GM19468 (cell line): ENCODE measurements at regions not wholly inside any gene's neighbourhood (a gene's known extent, or its start where the extent isn't known, plus 50 kb on each side); places are given as distances from the start of the nearest gene placed in this dataset.
"Not testable (repeated sequence)": the region's sequence is repeated elsewhere in the genome, so short reads cannot be mapped to it uniquely, and the experiment has no call there.

Experiments
- ATAC-seq: cut with Tn5 transposase; IDR thresholded peaks from one replicate; pipeline ENCODE4 v1.9.1; 2021; ENCODE audit warnings: mild to moderate bottlenecking, moderate library complexity, moderate number of reproducible peaks; ENCODE audit not compliant: unreplicated experiment; ENCODE audit errors: extremely low read depth

DNA sequence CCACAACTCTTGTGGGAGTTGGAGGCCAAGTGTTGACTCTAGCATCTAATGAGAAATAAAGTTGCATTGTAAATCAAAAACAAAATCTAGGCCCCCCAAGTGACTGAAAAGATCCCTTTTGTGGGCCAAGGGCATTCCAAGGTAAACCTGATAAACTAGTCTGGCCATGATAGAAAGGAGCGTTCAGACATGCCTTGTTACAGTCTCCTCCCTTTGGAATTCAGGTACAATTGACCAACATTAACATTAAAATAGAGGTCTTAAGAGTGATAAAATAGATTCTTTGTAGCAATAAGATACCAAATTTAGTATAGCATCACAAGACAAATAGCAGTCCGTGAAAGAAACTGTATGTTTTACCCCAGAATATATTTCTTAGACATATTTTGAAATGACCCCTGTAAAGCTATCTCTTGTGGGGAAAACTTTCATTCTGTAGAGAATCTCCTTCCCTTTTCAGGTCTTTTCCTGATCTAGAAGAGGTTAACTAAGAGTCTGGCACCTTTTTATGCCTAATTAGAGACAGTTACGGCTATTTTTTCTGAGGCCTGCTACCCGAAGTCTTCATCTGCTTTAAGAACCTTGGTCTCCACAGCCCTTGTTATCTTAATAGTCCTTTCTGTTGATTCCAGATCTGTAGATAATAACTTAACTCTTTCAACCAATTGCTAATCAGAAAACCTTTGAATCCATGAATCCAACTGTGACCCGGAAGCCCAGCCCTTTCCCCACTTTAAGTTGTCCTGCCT lies 495.4 kb upstream of the MMS22L start:
- ATAC-seq: no peak

DNA sequence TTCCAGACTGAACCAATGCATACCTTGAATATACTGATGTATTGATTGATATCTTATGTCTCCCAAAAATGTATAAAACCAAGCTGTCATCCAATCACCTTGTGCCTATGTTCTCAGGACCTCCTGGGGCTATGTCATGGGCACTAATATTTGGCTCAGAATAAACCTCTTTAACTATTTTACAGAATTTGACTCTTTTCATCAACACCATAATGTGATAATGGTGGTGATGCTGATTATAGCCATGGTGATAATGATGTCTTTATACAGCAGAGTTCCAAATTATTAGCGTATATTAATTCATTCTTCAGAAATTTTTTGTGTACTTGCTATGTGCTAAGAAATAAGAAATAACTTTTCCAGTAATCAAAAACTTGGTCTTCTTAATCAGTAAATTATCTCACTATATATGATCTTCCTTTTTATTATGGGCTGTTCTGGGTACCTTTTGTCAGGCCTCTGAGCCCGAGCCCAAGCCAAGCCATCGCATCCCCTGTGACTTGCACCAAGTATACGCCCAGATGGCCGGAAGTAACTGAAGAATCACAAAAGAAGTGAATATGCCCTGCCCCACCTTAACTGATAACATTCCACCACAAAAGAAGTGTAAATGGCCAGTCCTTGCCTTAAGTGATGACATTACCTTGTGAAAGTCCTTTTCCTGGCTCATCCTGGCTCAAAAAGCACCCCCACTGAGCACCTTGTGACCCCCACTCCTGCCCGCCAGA lies 496.2 kb upstream of the MMS22L start:
- not testable (repeated sequence) for ATAC-seq

DNA sequence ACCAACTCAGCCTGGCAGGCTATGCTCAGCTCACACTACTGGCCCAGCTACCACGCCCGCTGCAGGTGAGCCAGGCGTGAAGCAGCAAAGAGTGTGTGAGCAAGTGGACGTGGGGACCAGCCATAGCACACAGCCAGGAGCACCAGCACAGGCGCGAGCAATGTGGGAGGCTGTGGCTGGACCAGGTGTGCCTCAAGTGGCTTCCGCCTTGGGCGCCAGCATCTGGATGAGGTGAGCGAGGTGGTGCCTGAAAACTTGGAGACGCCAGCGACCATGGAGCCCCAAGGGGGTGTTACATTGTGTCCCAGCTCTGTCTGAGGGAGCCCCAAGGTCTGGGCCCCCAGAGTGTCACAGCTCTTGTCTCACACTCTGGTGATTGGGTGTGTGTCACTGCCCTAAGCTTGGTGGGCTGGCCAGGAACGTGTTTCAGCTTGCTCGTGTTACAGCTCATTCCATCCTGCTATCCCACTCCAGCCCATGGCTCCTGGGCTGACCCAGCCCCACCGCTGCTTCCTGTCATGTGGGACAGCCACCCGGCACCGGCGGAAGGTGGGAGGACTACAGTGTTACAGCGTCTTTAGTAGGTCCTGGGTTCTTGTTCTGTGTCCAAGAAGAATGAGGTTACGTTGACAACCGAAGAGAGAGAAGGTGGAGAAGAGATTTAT lies 508.0 kb upstream of the MMS22L start:
- ATAC-seq: no peak

DNA sequence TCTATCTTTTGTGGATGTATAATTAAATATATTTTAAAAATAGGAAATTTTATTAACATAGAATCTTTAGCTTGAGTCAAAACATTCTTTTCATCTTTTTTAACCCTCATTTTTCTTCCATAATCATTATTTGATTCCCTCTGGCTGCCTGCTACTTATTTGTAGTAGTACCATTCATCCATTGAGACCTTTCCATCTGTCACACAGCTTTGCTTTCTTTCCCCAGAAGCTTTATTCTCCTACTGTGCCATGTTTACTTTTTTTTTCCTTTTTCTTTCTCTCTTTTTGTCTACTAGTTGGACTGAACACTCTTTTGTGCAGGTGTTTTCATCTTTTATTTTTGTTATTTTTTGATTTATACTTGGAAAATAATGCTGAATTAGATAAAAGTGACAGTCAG lies 522.6 kb upstream of the MMS22L start:
- ATAC-seq: no peak

DNA sequence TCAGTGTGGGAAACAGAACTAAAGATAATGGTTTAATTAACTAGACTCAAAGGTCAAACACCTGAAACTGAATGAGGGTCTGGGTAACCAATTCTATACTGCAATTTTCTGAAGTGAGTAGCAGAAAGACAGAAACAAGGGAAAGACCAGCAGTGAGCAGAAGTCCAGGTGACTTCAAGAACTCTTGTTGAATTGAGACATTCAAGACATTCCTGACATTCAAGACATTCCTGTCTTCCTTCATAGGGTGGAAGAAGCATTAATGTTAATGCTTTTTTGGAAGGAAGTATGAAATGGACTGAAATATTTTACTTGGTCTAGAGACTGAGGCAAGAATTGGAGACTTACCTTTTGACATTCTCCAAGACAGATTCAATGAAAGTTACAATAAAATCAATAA lies 529.9 kb upstream of the MMS22L start:
- no peak for ATAC-seq

DNA sequence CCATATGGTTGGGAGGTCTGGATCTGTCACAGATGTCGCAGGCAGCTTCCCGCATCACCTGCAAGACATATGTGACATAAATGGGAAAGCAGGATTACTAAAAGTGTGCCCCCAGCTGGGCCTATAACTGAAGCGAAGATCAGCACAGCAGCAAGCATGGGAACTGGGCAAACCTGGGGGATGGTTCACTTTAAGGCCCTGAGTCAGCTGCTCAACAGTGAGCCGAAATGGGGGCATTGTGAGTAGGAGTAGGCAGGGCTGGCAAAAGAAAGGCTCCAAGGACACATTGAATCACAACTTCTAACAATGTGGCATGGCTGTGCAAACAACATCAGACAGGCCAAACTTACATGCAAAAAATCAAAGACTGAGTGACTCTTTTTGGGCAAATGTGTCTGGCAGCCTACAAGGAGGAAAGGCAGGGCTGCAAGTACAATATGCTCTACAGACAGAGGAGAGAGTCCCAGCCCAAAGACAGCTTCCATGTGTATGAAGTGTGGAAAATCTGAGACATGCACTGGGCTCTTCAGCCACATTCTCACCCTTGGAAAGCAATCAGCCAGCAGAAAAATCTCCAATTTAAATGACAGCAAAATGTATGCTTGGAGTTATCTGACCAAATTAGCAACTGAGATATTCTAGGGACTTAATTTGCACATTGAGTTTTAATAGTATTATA lies 531.0 kb upstream of the MMS22L start:
- no peak for ATAC-seq

DNA sequence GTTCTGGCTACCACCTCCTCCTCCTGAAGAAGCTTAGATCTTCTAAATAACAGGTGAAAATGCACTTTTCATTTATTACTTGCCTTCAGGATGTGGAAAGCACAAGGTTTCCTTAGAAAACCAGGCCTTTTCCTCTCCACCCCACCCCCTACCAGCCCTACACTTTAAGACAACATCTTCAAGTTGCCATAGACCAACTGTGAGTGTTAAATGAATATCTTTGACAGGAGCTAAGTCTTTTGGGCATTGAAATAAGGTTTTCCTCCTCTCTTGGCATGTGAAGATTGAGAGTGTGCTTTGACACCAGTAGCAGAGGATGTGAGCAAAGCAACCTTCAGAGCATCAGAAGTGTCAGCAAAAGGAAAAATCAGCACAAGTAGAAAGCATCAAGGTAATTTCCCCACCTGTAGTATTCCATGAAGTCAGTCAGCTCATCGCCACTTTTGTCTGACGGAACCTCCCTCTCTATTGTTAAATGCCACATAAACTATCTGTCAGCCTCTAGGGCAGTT lies 532.3 kb upstream of the MMS22L start:
- ATAC-seq: no peak

DNA sequence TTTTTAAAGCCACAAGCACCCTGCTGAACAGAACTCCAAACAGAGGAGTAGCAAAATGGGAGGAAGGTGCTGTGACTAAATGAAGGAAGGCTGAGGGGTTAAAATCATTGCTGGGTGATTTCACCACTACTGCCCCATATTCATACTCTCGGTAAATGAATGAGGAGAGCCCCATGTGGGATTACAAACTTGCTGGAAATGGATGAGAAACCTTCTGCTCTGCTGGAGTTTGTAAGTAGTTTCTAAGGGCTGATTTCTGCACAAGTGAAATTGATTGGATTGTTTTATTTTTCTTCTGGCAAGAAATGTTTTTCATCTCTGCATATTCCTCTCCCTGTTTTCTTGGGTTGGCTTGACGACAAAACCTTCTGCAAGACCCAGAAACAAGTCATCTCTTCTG lies 533.5 kb upstream of the MMS22L start:
- no peak for ATAC-seq

DNA sequence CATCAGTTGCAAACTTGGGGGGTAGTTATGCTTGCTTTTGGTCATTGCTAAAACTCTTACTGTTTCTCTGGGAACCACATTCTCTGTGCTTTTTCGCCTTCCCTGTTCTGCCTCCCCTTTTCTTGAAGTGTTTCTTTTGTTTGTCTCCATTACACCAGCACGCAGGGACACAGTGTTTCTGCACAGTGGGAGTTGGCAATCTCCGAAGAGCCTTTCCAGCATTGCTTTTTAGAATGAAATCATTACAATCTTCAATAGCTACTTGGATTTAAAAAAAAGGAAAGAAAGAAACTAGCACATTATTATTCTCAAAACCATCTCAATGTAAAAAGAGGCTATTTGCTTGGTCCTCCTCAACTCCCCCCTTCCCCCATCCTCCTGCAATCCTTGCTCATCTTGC lies 536.7 kb upstream of the MMS22L start:
- ATAC-seq: no peak

DNA sequence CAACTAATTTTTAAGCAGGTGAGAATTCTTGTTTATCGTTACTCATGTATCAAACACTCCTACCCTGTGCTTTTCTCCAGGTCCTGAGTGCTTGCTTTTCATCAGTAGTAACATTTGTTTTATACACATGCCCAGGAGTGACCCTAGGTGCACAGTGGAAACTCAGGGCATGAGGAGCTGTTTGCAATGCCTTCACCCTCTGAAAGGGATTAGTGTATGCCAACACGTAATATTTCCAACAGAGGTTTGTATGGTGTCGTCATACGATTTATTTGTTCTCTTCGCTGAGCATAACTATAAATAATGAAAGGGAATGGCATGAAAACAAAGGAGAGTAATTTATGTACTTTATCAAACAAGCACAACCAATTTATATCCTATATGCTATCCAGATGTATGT lies 537.4 kb upstream of the MMS22L start:
- ATAC-seq: no peak

DNA sequence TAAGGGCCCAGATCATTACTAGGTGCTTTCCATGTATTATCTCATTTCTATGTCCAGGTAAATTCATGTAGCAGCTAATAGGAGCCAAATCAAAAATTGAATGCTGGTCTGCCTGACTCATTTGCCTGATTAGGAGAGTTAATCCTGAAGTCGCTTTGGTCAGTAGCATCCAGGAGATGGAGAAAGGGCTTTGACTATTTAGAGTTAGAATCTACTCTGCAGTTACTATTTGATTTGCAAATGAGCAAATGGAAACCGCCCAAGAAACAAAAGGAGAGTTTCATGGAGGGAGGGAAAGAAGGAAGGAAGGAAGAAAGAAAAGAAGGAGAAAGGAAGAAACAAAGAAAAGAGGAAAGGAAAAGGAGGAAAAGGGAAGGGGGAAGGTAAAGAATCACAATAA lies 539.6 kb upstream of the MMS22L start:
- ATAC-seq: no peak

DNA sequence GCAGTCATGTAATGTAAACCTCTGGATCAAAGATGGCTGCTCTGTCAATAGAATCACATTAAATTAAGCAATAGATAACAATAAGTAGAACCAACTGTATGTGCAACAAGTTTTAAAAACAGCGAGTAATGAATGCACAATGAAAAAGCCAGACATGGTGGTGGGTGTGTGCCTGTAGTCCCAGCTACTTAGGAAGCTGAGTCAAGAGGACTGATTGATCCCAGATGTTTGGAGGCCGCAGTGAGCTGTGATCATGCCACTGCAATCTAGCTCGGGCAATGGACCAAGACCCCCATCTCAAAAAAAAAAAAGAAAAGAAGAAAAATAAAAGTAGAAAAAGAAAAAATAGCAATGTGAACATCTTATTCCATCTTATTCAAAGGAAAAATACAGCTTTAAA lies 558.7 kb upstream of the MMS22L start:
- ATAC-seq: no peak

DNA sequence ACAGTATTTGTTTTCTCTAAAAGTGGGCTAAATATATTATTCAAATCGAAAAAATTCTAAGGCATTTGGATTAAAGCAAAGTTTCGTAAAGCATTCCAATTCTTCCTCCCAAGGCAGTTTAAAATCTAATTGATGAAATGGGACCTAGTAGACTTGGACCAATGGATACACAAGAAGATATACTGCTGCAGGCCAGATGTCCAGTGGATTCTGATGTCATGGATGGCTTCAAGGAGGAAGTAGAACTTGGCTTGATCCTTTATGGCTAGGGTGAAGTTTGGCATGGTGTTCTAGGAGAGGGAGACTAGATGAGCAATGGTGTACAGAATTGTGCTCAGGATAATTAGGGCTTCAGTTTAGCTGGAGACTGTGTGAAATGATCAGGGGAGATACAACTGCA lies 559.5 kb upstream of the MMS22L start:
- no peak for ATAC-seq

DNA sequence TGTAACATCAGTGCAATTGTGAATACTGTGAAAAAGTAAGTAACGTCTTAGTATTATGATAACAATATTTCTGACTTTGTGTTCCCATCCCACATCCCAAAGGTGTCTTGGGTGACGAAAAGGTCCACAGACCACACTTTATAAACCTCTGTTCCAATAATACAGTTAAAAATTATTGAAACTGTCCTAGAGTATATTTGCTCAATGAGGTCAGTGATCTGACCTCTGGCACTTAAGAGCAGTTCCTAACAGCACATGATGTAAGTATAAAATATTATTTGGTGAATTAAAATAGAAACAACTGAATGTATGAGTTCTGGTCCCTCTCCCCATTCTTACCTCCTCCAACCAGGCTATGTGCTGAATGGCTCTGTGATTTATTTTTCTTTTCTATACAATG lies 566.4 kb upstream of the MMS22L start:
- ATAC-seq: no peak

DNA sequence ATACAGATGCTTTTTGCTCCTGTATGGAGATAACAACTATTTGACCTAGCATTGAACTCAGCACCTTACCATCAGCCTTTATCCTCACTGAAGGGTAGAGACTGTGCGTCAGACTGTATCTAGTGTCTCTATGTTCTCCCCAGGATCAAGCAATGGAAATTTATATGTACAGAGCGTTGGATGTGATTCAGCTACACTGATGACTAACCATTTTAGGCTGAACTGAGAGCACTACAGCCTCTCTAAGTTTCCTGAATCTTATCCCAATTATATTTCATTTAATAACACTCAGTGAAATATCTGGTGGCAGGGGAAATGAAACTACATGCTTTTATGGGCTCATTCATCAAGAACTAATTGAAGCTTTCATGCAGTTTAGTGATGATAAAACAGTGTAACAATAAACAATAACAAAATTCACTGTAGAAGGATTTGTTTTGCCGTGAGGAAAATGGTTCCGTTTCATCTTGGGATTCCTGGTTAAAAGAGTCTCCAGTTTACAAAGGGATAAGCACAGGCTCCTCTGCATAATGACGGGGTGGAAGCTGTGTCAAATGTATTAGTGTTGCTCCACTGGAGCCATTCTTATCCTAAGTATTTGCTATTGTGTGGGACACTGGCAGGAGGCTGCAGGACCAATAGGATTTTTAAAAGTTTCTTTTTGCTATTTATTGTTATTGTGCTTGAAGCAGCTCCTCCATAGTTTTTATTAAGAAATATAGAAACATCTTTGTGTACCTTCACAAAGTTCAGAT lies 567.6 kb upstream of the MMS22L start:
- ATAC-seq: no peak

DNA sequence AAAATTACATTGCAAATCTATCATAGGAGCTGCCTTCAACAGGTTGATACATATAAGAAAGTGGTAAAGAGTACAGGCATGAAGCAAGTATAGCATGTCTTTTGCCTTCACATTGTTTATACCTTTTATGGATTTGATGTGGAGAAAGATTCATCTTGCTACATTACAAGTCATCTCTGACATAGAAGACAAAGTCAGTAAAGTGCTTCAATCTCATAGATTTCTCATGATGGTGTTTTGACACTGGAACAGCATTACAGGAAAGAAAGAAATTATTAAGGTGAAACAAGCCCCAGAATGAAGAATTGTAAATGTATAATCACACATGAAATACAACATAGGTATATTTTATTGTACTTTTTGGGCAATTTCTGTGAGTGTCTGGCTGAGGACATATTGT lies 580.7 kb upstream of the MMS22L start:
- ATAC-seq: no peak

DNA sequence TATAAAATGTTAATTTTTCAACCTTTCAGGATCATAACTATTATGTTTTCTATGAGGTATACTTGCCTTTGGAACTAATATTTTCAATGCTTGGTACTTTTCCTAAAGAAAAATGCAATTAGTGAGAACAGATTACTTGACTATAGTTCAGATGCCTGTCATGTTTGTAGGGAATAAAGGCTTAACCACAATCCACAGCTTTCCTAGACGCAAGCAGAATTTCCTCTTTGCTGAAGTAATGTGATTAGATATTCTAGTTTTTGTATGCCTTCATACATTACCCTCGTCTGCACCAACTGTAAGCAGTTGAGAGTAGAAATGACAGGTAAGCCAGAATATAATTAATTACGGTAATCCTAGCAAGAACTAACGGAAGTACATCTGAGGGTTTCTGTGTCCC lies 581.4 kb upstream of the MMS22L start:
- ATAC-seq: no peak

DNA sequence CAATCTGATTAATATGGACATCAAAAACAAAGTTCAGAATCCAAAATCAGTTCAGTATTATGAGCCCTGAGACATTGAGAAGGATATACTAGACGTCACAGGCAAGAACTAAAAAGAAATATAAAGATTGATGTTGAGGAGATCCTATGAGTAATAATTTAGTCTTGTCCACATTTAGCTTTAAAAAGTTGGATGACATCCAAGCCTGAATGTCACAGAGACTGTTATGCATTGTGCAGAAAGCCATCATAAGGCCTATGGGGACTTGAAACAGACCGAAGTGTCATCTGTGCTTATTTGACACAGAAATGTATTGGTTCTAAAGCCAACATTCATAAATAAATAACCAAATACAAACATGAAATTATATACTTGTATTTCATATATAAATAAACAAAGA lies 581.8 kb upstream of the MMS22L start:
- no peak for ATAC-seq

DNA sequence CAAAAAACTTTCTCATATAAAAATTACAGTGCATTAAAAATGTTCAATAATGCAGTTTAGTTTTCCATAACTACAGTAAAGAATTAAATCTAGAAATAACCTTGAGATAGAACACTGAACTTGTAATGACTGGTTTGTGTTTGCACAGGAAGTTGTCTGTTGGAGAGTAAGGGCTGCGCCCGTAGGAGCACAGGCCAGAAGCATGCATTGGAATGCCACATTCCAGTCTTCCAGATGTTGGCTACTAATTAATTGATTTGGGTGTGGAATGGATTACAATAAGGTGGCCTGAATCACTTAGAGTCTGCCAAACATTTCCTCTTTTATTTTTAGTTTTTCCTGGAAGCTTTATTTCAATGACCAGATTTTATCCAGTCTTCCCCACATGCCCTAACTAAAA lies 582.6 kb upstream of the MMS22L start:
- no peak for ATAC-seq

DNA sequence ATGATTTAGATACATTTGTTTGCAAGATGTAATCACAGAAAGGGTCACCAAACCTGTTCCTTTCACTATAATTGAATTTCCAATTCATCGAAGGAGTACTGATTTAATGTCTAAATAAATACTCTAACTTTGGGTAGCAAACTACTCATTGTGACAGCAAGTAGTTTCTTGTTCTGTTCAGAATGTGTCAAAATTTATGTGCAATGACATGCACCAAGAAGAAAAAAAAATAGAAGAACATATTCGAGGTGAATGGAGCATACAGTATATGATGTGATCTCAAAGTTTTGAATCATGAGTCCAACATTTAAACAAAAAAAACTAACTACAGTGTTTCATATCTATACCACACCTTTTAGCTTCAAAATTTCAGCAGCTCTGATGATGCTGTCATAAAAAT lies 583.6 kb upstream of the MMS22L start:
- ATAC-seq: no peak
